ENCODE measurements at regions not wholly inside any gene's neighbourhood (a gene's known extent, or its start where the extent isn't known, plus 50 kb on each side); places are given as distances from the start of the nearest gene placed in this dataset.
"Not testable (repeated sequence)": the region's sequence is repeated elsewhere in the genome, so short reads cannot be mapped to it uniquely, and the experiment has no call there.

- no peak for DNase-seq (ENCODE audit: extremely low read depth, low read depth)
- TF ChIP-seq, protein P1, sequence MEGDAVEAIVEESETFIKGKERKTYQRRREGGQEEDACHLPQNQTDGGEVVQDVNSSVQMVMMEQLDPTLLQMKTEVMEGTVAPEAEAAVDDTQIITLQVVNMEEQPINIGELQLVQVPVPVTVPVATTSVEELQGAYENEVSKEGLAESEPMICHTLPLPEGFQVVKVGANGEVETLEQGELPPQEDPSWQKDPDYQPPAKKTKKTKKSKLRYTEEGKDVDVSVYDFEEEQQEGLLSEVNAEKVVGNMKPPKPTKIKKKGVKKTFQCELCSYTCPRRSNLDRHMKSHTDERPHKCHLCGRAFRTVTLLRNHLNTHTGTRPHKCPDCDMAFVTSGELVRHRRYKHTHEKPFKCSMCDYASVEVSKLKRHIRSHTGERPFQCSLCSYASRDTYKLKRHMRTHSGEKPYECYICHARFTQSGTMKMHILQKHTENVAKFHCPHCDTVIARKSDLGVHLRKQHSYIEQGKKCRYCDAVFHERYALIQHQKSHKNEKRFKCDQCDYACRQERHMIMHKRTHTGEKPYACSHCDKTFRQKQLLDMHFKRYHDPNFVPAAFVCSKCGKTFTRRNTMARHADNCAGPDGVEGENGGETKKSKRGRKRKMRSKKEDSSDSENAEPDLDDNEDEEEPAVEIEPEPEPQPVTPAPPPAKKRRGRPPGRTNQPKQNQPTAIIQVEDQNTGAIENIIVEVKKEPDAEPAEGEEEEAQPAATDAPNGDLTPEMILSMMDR (IDR thresholded peaks at IDR 0.05; ENCODE audit: low read depth, low read length) = no peak
These were observed 232.9 kb downstream of the ATXN7L3B start for GRCh38 chr12:74770552-74770951.

GRCh38 chr12:74775276-74775675 lies 237.6 kb downstream of the ATXN7L3B start:
- TF ChIP-seq, protein P1 (IDR thresholded peaks at IDR 0.05; ENCODE audit: low read depth, low read length) = no peak
- DNase-seq (ENCODE audit: extremely low read depth, low read depth) = no peak

DNA sequence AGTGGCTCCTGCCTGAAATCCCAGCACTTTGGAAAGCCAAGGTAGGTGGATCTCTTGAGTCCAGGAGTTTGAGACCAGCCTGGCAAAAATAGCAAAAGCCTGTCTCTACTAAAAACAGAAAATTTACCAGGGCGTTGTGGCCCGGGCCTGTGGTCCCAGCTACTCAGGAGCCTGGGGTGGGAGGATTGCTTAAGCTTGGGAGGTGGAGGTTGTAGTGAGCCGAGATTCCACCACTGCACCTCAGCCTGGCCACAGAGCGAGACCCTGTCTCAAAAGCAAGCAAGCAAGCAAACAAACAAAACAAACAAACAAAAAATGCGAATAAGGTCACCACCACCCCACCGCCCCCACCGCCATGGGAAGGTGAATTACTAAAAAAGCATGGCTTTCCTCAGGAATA lies 238.7 kb downstream of the ATXN7L3B start:
- DNase-seq (ENCODE audit: extremely low read depth, low read depth) = no peak
- TF ChIP-seq, protein P1 (IDR thresholded peaks at IDR 0.05; ENCODE audit: low read depth, low read length) = no peak

GRCh38 chr12:74780182-74780849 lies 242.7 kb downstream of the ATXN7L3B start:
- no peak for DNase-seq (ENCODE audit: extremely low read depth, low read depth)
- TF ChIP-seq, protein P1 (IDR thresholded peaks at IDR 0.05; ENCODE audit: low read depth, low read length) = no peak

GRCh38 chr12:74780850-74781241 lies 243.2 kb downstream of the ATXN7L3B start:
- DNase-seq (ENCODE audit: extremely low read depth, low read depth) = not testable (repeated sequence)

GRCh38 chr12:74781991-74782485 lies 244.4 kb downstream of the ATXN7L3B start:
- TF ChIP-seq, protein P1 (IDR thresholded peaks at IDR 0.05; ENCODE audit: low read depth, low read length) = no peak
- DNase-seq (ENCODE audit: extremely low read depth, low read depth) = no peak

GRCh38 chr12:74790931-74791330 lies 253.3 kb downstream of the ATXN7L3B start:
- DNase-seq (ENCODE audit: extremely low read depth, low read depth) = no peak
- TF ChIP-seq, protein P1 (IDR thresholded peaks at IDR 0.05; ENCODE audit: low read depth, low read length) = no peak

GRCh38 chr12:74791365-74791764 lies 253.7 kb downstream of the ATXN7L3B start:
- no peak for DNase-seq (ENCODE audit: extremely low read depth, low read depth)
- TF ChIP-seq, protein P1 (IDR thresholded peaks at IDR 0.05; ENCODE audit: low read depth, low read length) = no peak
